H9 (cell line): ENCODE measurements at regions not wholly inside any gene's neighbourhood (a gene's known extent, or its start where the extent isn't known, plus 50 kb on each side); places are given as distances from the start of the nearest gene placed in this dataset.

Experiments
- DNase-seq: peaks from one replicate; pipeline ENCODE4 v3.0.0-alpha.2; 2017
- H2AFZ ChIP-seq: one replicate; pipeline ENCODE4 v1.6.1; 2013; ENCODE audit warnings: mild to moderate bottlenecking, low read length, control low read depth, moderate library complexity
- H2AK5ac ChIP-seq: 2 replicates; pipeline ENCODE4 v1.6.1; 2013; ENCODE audit warnings: low read length, control low read depth, mixed read lengths; ENCODE audit not compliant: insufficient read length
- H2BK120ac ChIP-seq: one replicate; pipeline ENCODE4 v1.6.1; 2013; ENCODE audit warnings: low read depth, mild to moderate bottlenecking, low read length, control low read depth, inconsistent platforms; ENCODE audit not compliant: poor library complexity, severe bottlenecking
- H2BK12ac ChIP-seq: 2 replicates; pipeline ENCODE4 v1.6.1; 2013; ENCODE audit warnings: low read length, control low read depth, mixed read lengths, low read depth; ENCODE audit not compliant: insufficient read length
- H2BK15ac ChIP-seq: 2 replicates; pipeline ENCODE4 v1.6.1; 2013; ENCODE audit warnings: low read depth, low read length, control low read depth
- H2BK20ac ChIP-seq: one replicate; pipeline ENCODE4 v1.6.1; 2013; ENCODE audit warnings: low read depth, mild to moderate bottlenecking, low read length, control low read depth, inconsistent platforms; ENCODE audit not compliant: poor library complexity, severe bottlenecking
- H2BK5ac ChIP-seq: 2 replicates; pipeline ENCODE4 v1.6.1; 2013; ENCODE audit warnings: low read length, control low read depth, mixed read lengths; ENCODE audit not compliant: insufficient read length
- H3K14ac ChIP-seq: 2 replicates; pipeline ENCODE4 v1.6.1; 2013; ENCODE audit warnings: low read length, control low read depth; ENCODE audit not compliant: insufficient read depth
- H3K18ac ChIP-seq: 2 replicates; pipeline ENCODE4 v1.6.1; 2013; ENCODE audit warnings: low read depth, mild to moderate bottlenecking, mixed read lengths, low read length, control low read depth; ENCODE audit not compliant: insufficient read length
- H3K23ac ChIP-seq: 2 replicates; pipeline ENCODE4 v1.6.1; 2013; ENCODE audit warnings: low read length, control low read depth, mixed read lengths, low read depth; ENCODE audit not compliant: insufficient read length
- H3K23me2 ChIP-seq: 2 replicates; pipeline ENCODE4 v1.6.1; 2013; ENCODE audit warnings: low read depth, mild to moderate bottlenecking, mixed read lengths, low read length, control low read depth; ENCODE audit not compliant: insufficient read length, poor library complexity, severe bottlenecking
- H3K27ac ChIP-seq: 2 replicates; pipeline ENCODE4 v1.5.1; 2013; ENCODE audit warnings: low read length, control low read depth, mixed read lengths, low read depth; ENCODE audit not compliant: insufficient read length
- H3K27me3 ChIP-seq: 2 replicates; pipeline ENCODE4 v1.6.1; 2013; ENCODE audit warnings: low read length, control low read depth, inconsistent platforms; ENCODE audit not compliant: insufficient read depth
- H3K4ac ChIP-seq: 2 replicates; pipeline ENCODE4 v1.6.1; 2013; ENCODE audit warnings: low read depth, mild to moderate bottlenecking, control low read depth, inconsistent platforms, low read length, moderate library complexity
- H3K4me1 ChIP-seq: 2 replicates; pipeline ENCODE4 v1.6.1; 2013; ENCODE audit warnings: low read length, control low read depth, inconsistent platforms; ENCODE audit not compliant: insufficient read depth
- H3K4me2 ChIP-seq: 2 replicates; pipeline ENCODE4 v1.6.1; 2013; ENCODE audit warnings: low read length, control low read depth, mixed read lengths; ENCODE audit not compliant: insufficient read length, insufficient read depth
- H3K56ac ChIP-seq: 2 replicates; pipeline ENCODE4 v1.6.1; 2013; ENCODE audit warnings: low read depth, mild to moderate bottlenecking, mixed read lengths, low read length, control low read depth; ENCODE audit not compliant: insufficient read length
- H3K79me1 ChIP-seq: 2 replicates; pipeline ENCODE4 v1.6.1; 2013; ENCODE audit warnings: low read depth, mild to moderate bottlenecking, moderate library complexity, low read length, control low read depth, inconsistent platforms; ENCODE audit not compliant: insufficient read depth, poor library complexity, severe bottlenecking
- H3K79me2 ChIP-seq: 2 replicates; pipeline ENCODE4 v1.6.1; 2013; ENCODE audit warnings: low read length, control low read depth, inconsistent platforms; ENCODE audit not compliant: insufficient read depth
- H3K9ac ChIP-seq: 2 replicates; pipeline ENCODE4 v1.6.1; 2013; ENCODE audit warnings: low read length, control low read depth, mixed read lengths; ENCODE audit not compliant: insufficient read length; ENCODE audit errors: extremely low read depth
- H3K9me3 ChIP-seq: one replicate; pipeline ENCODE4 v1.6.1; 2013; ENCODE audit warnings: low read depth, low read length, inconsistent platforms; ENCODE audit not compliant: control insufficient read depth
- H3T11ph ChIP-seq: one replicate; pipeline ENCODE4 v1.6.1; 2013; ENCODE audit warnings: mild to moderate bottlenecking, low read length, control low read depth, inconsistent platforms
- H4K20me1 ChIP-seq: one replicate; pipeline ENCODE4 v1.6.1; 2013; ENCODE audit not compliant: control insufficient read depth, insufficient read length, insufficient read depth
- H4K5ac ChIP-seq: 2 replicates; pipeline ENCODE4 v1.6.1; 2013; ENCODE audit warnings: low read depth, mild to moderate bottlenecking, mixed read lengths, low read length, control low read depth; ENCODE audit not compliant: insufficient read length
- H4K8ac ChIP-seq: replicated peaks from 2 replicates; pipeline ENCODE4 v1.6.1; 2013; ENCODE audit warnings: low read length, control low read depth, mixed read lengths, low read depth; ENCODE audit not compliant: insufficient read length
- H4K91ac ChIP-seq: 2 replicates; pipeline ENCODE4 v1.6.1; 2013; ENCODE audit warnings: low read depth, mild to moderate bottlenecking, moderate library complexity, mixed read lengths, low read length, control low read depth; ENCODE audit not compliant: insufficient read length
- H3K27ac Mint-ChIP-seq, 3 experiments: 2 replicates in 2 of 3; 3 replicates in 1 of 3; pipeline ENCODE4 v1.8.0; 2020 to 2021; ENCODE audit warnings: mixed read lengths in 3 of 3, mild to moderate bottlenecking in 1 of 3, moderate library complexity in 1 of 3
- H3K27me3 Mint-ChIP-seq: 2 replicates; pipeline ENCODE4 v1.8.0; 2021; ENCODE audit warnings: low read depth, mild to moderate bottlenecking, moderate library complexity, mixed read lengths
- H3K36me3 Mint-ChIP-seq, 3 experiments: 2 replicates in 2 of 3; 3 replicates in 1 of 3; pipeline ENCODE4 v1.8.0; 2020 to 2021; ENCODE audit warnings: low read depth in 3 of 3, mixed read lengths in 3 of 3; ENCODE audit not compliant: insufficient read depth in 1 of 3
- H3K4me1 Mint-ChIP-seq, 2 experiments: 2 replicates each; pipeline ENCODE4 v1.8.0; 2020; ENCODE audit warnings: mixed read lengths in 2 of 2
- H3K4me3 Mint-ChIP-seq, 2 experiments: 2 replicates in 1 of 2; 3 replicates in 1 of 2; pipeline ENCODE4 v1.8.0; 2020 to 2021; ENCODE audit warnings: mild to moderate bottlenecking in 2 of 2, mixed read lengths in 2 of 2, moderate library complexity in 1 of 2
- H3K9me3 Mint-ChIP-seq, 2 experiments: 2 replicates in 1 of 2; 3 replicates in 1 of 2; pipeline ENCODE4 v1.8.0; 2020; ENCODE audit warnings: mild to moderate bottlenecking in 2 of 2, mixed read lengths in 2 of 2, moderate library complexity in 1 of 2
- WGBS: extraction: QIAGEN DNeasy Blood & Tissue Kit; methylation state at CpG from one replicate; pipeline ENCODE4 v1.1.7; 2013; ENCODE audit warnings: missing lambda C conversion rate, low lambda C conversion rate, mixed read lengths; ENCODE audit not compliant: insufficient read length; ENCODE audit errors: extremely low coverage; 5-methylcytosine and 5-hydroxymethylcytosine counted together
- TF ChIP-seq, protein P1 (sequence below): fragments of 200-600 bp; sonication (generic); conservative IDR thresholded peaks from 3 replicates; pipeline ENCODE4 v1.8.0; 2021; ENCODE audit warnings: antibody characterized with exemption, mild to moderate bottlenecking

DNA sequence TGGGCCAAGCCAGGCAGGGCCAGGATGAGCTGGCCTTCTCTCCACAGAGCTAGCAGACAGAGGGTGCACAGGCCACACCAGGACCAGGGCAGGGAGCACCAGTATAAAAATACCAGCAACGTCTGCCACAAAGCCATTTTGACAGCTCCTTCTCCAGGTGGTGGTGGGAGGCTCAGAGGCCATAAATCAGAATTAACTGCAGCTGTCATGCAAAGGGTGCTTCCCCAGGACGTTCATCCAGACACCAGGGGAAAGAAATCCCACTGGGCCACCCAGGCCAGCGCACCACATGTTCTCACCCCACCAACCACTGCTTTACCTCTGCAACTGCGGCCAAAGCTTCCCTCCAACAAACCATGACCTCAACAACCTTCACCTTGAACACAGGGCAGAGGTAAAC is 403.7 kb upstream of the TRPC7 start:
- no peaks in the 10 kb centered on the region for H3K79me1 ChIP-seq
- H3K56ac ChIP-seq: no peak overlapping the region
- H2BK20ac ChIP-seq: no peak overlapping the region
- Mint-ChIP-seq H3K36me3 (no peaks in the 10 kb centered on the region), H3K9me3 (peaks cover 0 to 2% of the 10 kb centered on the region in 2 experiments; a peak in 1 of 5 replicates), H3K4me1 (peaks cover 14 to 17% of the 10 kb centered on the region in 2 experiments), H3K4me3 (no peak overlapping the region), H3K27ac (no peak overlapping the region), H3K27me3 (peaks cover 1% of the 10 kb centered on the region)
- H4K8ac ChIP-seq: no peak overlapping the region
- H3K9me3 ChIP-seq: no peaks in the 10 kb centered on the region
- H3T11ph ChIP-seq: no peak overlapping the region
- no peak overlapping the region for H3K18ac ChIP-seq
- no peak overlapping the region for H2BK120ac ChIP-seq
- H3K27ac ChIP-seq: no peak overlapping the region
- no peak for DNase-seq
- H3K27me3 ChIP-seq: no peaks in the 10 kb centered on the region
- no peaks in the 10 kb centered on the region for H4K20me1 ChIP-seq
- H3K9ac ChIP-seq: no peak overlapping the region
- H3K4me2 ChIP-seq: no peak overlapping the region
- H3K4ac ChIP-seq: no peak overlapping the region
- H3K14ac ChIP-seq: no peak overlapping the region
- no CpG with 5 or more reads among the region's 4 CpGs for WGBS
- H3K23ac ChIP-seq: no peak overlapping the region
- no peak overlapping the region for H4K91ac ChIP-seq
- H4K5ac ChIP-seq: no peak overlapping the region
- no peak overlapping the region for H2BK15ac ChIP-seq
- H2AK5ac ChIP-seq: no peak overlapping the region
- no peaks in the 10 kb centered on the region for H3K79me2 ChIP-seq
- no peak overlapping the region for H2BK5ac ChIP-seq
- H2BK12ac ChIP-seq: no peak overlapping the region
- no peaks in the 10 kb centered on the region for H3K23me2 ChIP-seq
- no peaks in the 10 kb centered on the region for H3K4me1 ChIP-seq
- no peak overlapping the region for H2AFZ ChIP-seq
- TF ChIP-seq, protein P1, sequence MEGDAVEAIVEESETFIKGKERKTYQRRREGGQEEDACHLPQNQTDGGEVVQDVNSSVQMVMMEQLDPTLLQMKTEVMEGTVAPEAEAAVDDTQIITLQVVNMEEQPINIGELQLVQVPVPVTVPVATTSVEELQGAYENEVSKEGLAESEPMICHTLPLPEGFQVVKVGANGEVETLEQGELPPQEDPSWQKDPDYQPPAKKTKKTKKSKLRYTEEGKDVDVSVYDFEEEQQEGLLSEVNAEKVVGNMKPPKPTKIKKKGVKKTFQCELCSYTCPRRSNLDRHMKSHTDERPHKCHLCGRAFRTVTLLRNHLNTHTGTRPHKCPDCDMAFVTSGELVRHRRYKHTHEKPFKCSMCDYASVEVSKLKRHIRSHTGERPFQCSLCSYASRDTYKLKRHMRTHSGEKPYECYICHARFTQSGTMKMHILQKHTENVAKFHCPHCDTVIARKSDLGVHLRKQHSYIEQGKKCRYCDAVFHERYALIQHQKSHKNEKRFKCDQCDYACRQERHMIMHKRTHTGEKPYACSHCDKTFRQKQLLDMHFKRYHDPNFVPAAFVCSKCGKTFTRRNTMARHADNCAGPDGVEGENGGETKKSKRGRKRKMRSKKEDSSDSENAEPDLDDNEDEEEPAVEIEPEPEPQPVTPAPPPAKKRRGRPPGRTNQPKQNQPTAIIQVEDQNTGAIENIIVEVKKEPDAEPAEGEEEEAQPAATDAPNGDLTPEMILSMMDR: no peak
